ENCODE measurements at regions not wholly inside any gene's neighbourhood (a gene's known extent, or its start where the extent isn't known, plus 50 kb on each side); places are given as distances from the start of the nearest gene placed in this dataset.

DNA sequence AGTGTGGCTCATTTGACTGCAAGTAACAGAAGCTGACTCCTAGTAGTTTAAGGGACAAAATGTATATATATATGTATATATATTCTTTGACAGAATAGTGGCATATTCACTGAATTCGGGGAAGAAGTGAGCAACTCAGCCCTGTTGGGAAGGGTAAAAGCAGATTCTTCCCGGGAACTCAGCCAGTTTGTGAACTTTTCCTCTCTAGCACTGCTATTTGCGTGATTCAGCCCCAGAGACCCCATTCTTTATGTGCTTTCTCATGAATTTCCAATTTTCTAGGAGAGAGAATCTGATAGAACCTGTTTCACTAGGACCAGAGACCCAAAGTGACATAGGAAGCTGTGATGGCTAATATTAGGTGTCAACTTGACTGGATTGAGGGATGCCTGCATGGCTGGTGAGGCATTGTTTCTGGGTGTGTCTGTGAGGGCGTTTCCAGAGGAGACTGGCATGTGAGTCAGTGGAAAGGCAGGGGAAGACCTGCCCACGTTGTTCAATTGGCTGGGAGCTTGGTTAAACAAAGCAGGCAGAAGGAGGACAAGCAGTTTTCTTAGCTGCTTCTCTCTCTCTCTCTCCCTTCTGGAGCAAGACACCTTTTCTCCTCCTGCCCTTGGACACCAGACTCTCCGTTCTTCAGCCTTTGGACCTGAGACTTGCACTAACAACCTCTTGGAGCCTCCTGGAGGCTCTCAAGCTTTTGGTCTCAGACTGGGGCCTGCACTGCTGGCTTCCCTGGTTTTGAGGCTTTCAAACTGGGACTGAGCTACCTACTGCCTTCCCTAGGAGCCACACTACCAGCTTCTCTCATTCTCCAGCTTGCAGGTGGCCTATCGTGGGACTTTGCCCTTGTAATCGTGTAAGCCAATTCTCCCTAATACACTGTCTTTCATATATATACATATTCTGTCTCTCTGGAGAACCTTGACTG lies 93.4 kb upstream of the KCNK1 start:
- no peak for DNase-seq

DNA sequence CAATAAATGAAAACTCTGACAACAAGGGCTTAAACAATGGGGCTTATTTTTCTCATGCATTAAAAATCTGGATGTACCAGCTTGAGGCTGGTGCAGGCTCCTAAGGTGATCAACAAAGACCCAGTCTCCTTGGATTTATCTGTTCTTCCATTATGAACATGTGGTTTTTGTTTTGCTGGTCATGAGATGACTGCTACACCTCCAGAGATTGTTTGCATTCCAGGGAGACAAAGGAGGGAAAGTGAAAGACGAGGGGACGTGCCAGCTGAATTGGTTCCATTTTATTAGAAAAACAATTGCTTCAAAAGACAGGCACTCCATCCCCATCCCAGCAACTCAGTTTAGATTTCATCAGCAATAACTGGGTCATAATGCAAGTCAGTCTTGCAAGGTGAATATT lies 90.9 kb upstream of the KCNK1 start:
- DNase-seq: no peak

DNA sequence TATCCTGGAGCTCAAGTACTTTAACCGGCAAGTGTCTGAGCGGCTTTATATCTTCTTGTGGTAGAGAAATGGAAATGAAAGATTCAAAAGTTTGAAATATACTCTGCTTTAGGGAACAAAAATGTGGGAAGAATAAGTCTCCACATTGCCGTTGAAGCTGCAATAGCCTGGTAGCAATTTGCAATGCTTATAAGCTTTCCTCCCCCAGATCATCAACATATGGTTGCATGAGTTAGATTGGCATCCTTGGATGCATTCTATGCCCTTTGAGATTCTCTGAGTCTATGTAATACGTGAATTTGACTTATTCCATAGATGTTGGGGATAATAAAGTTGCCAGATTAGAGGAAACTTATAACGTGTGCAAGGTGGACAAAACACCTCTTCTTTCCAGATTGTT lies 86.1 kb upstream of the KCNK1 start:
- no peak for DNase-seq

DNA sequence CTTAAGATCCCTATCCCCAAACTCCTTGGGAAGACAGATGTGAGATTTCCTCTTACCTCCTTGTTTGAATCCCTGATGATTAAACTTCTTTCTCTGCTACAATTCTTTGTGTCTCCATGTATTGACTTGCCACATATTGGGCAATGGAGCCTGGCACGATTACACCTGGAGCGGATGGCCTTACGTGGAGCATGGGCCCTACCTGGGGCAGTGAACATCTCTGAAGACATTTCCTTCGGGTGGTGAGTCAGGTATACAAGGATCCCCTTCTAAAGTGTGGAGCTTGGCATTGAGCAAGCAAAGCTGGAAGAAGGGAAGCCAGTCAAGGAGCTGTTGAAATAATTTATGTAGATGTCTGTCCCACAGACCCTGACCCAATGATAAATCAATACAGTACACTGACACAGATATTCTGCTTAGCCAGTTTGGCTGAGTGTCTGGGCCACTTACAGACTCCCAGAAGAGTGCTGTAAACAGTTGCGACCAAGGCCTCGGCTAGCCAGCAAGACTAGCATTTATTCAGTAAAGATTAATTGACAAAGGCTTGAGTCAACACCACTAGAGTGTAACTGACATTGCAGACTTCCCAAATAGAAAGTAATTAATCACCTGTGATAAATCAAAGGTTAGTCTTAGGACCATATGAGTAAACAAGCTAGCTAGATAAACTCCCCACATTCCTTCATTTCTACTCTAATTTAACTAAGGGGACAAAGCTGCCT lies 83.1 kb upstream of the KCNK1 start:
- no peak for DNase-seq

DNA sequence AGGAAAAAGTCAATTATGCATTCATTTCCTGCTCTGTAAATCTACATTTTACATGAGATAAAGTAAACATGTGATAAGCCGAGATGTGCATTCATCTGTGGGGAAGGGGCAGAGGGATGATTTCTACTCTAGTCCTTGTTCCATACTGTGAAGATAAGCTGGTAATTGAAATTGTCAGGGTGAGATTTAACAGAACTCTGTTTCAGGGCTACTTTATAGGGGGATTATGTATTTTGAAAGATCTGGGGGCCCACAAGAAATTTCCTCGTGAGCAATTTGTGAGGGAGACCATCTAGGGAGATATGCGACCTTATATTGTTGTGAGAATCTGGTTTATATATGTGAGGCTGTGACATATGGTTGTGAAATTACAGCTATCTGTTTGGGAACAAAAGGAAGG lies 73.1 kb upstream of the KCNK1 start:
- DNase-seq: no peak

DNA sequence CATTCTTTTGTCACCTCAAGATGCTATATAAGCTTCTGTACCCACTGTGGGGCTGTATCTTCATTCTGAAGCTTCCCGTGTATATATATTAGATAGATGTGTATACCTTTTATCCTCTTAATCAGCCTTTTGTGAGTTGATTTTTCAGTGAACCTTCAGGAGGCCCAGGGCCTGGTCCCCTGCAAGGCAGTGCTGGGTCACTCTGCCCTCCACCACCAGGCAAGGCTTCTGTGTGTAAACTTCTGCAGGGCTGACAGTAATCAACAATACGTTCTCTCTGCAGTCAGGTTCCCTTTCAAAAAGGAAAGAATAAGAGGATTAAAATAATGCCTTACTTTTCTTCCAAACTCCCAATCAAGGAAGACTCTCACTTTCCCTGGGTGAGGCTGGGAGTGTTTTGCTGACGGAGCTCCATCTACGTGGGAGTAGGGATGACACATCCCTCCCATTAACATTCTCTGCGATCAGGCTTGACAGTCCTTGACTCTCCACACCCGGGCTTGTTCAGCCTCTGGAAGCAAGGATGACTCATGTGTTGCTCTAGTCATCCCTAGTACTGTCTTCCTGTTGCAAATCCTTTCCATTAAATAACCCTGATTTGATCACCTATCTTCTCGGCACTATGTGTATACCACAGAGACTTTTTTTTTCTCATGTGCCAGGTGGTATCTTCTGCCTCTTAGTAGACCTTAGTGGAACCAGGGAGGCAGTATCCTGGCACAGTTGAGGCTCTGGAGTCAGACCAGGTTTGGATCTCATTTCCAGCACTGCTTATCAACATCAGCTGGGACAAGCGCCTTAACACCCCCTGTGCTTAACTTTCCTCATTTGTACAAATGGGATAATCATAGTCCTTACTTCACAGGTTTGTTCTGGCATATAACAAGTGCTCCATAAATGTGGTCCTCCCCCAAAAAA lies 70.3 kb upstream of the KCNK1 start:
- DNase-seq: peak; percentile 35

DNA sequence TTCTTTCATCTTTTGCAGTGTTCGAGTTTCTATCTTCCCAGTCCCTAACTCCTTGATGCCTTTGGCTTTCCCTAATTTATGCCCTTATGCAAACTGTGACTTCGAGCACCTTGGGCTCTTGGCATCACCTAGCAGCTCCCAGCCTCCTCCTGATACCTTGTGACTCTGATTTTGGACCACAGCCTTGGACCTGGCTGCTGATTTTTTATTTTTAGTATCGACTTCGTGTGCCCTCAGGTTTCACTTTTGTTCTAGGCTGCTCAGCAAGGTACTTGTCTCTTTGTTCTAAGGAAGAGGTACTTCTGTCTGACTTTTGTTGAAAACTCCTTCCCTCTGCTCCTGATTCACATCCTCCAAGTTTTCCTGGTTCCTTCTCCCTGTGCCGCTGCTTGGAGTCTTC lies 69.6 kb upstream of the KCNK1 start:
- no peak for DNase-seq

DNA sequence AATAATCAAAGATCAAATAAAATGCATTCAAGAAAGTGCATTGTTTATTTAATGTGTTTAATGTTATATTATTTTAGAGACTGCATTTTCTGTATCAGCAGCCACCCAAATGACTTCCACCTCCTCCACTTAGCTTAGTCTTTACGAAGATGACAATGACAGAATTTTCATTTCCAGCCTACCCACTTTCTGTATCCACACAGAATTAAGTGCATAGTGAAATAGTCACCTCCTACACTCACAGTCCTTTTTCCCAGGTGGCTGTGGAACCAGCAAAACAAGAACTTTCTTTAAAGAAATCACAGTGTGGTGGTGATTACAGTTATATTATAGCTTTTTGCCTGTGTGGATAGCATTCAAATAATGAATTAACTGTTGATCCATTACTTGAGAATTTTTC lies 66.2 kb upstream of the KCNK1 start:
- no peak for DNase-seq

DNA sequence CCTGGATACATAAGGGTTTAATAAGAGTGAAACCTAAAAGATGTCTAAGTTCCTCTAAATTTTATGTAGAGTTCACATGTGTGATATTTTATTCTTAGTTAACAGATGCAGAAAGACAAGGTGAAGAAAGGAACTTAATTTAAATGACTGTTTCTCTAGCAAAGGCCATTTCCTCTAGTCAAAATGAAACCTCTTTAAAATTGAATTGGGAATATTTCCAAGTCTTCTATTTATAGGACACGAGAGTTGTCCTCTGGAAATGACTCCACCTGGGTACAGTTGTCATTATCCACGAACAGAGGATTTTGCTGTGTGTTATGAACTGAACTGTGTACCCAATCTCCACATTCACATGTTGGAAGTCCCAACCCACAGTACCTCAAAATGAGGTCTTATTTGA lies 64.5 kb upstream of the KCNK1 start:
- no peak for DNase-seq

DNA sequence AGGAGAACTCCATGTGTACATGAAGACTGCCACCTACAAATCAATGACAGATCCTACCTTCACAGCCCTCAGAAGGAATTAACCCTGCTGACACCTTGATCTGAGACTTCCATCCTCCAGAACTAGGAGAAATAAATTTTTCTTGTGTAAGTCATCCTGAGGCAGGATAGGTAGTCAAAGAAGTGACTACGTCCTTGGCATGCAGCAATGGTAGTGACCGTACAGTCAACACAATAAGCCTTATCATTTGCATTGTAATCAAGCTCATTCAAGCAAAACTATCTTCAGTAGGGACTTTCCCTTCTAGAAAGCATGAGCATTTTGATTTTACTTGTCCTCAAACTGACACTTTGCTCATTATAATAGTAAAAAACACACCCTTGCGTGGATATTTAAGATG lies 64.0 kb upstream of the KCNK1 start:
- DNase-seq: no peak

DNA sequence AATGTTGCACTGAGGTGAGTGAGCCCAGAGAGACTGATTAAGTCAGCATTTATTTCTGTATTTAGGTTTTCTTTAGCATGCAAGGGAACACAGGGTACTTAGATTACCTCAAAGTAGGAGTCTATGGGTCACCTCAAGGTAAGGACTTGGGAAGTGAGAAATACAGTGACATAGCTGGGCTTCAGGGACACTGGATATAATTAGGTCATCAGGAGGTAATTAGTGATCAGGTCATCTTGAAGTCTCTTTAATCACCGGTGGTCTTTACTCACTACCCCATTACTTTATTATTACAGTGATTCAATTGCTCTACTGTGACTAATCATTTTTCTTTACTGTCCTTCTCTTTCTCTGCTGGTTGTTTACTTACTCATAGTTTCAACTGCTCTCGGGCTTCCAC lies 59.9 kb upstream of the KCNK1 start:
- DNase-seq: no peak

DNA sequence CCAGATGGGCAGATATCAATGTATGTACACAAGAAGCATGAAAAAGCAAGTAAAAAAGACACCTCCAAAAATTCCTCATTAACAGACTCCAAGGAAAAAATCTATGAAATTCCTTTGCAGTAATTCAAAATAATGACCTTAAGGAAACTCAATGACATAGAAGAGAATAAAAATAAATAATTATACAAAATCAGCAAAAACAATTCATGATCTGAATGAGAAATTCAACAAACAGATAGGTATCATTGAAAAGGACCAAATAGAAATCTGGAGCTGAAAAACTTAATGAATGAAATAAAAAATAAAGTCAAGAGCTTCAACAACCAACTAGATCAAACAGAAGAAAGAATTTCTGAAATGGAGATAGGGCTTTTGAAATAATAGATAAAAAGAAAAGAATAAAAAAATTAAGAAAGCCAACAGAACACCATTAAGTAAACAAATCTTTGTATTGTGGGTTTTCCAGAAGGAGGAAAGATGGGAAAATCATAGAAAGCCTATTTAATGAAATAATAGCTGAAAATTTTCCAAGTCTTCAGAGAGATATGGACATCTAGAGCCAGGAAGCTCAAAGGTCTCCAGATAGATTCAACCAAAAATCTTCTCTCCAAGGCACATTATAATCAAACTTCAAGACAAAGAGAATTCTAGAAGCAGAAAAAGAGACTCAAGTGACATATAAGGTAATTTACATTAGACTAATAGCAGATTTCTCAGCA lies 52.0 kb upstream of the KCNK1 start:
- no peak for DNase-seq

Measured in GOT3 (cell line).